Right hindlimb (tissue), 1 donor: ENCODE measurements at regions not wholly inside any gene's neighbourhood (a gene's known extent, or its start where the extent isn't known, plus 50 kb on each side); places are given as distances from the start of the nearest gene placed in this dataset.

Experiments used
- DNase-seq: peaks from one replicate; pipeline ENCODE4 v3.0.0-alpha.2; 2018

GRCh38 chr6:113318575-113318917, 538.6 kb upstream of the MARCKS start:
- no peak for DNase-seq

GRCh38 chr6:113320653-113321052, 536.5 kb upstream of the MARCKS start:
- DNase-seq: no peak

GRCh38 chr6:113326781-113327180, 530.4 kb upstream of the MARCKS start:
- no peak for DNase-seq

- DNase-seq: peak; percentile 25
Observed at GRCh38 chr6:113328886-113329381, 528.2 kb upstream of the MARCKS start.

- DNase-seq: no peak
Observed at GRCh38 chr6:113329942-113330635, 527.1 kb upstream of the MARCKS start.

- no peak for DNase-seq
Observed at GRCh38 chr6:113330636-113330946, 526.6 kb upstream of the MARCKS start.

GRCh38 chr6:113331021-113331420, 526.1 kb upstream of the MARCKS start:
- DNase-seq: no peak

GRCh38 chr6:113338644-113339043, 518.5 kb upstream of the MARCKS start:
- DNase-seq: no peak

GRCh38 chr6:113339209-113339608, 517.9 kb upstream of the MARCKS start:
- DNase-seq: no peak

GRCh38 chr6:113340371-113340770, 516.8 kb upstream of the MARCKS start:
- DNase-seq: no peak

GRCh38 chr6:113343940-113344339, 513.2 kb upstream of the MARCKS start:
- no peak for DNase-seq

GRCh38 chr6:113344969-113345368, 512.2 kb upstream of the MARCKS start:
- no peak for DNase-seq

- no peak for DNase-seq
Observed at GRCh38 chr6:113347436-113347835, 509.7 kb upstream of the MARCKS start.

- DNase-seq: no peak
Observed at GRCh38 chr6:113350461-113350860, 506.7 kb upstream of the MARCKS start.

- DNase-seq: peak; percentile 40
Observed at GRCh38 chr6:113351173-113351834, 505.8 kb upstream of the MARCKS start.

GRCh38 chr6:113352029-113352801, 504.9 kb upstream of the MARCKS start:
- no peak for DNase-seq

GRCh38 chr6:113352831-113353230, 504.3 kb upstream of the MARCKS start:
- DNase-seq: no peak

- DNase-seq: no peak
Observed at GRCh38 chr6:113353392-113353791, 503.8 kb upstream of the MARCKS start.

GRCh38 chr6:113354204-113354895, 502.8 kb upstream of the MARCKS start:
- no peak for DNase-seq

GRCh38 chr6:113356139-113356538, 501.0 kb upstream of the MARCKS start:
- no peak for DNase-seq

GRCh38 chr6:113357041-113357440, 500.1 kb upstream of the MARCKS start:
- DNase-seq: no peak

- no peak for DNase-seq
Observed at GRCh38 chr6:113358063-113358583, 499.0 kb upstream of the MARCKS start.
